GM20000 (cell line): ENCODE measurements at regions not wholly inside any gene's neighbourhood (a gene's known extent, or its start where the extent isn't known, plus 50 kb on each side); places are given as distances from the start of the nearest gene placed in this dataset.

Experiments
- DNase-seq: peaks from one replicate; pipeline ENCODE4 v3.0.0; 2012; ENCODE audit warnings: low spot score
- CTCF ChIP-seq: IDR thresholded peaks from 2 replicates; pipeline ENCODE4 v1.5.1; 2012; ENCODE audit warnings: mild to moderate bottlenecking, control low read depth; ENCODE audit errors: extremely low read depth, missing control alignments

DNA sequence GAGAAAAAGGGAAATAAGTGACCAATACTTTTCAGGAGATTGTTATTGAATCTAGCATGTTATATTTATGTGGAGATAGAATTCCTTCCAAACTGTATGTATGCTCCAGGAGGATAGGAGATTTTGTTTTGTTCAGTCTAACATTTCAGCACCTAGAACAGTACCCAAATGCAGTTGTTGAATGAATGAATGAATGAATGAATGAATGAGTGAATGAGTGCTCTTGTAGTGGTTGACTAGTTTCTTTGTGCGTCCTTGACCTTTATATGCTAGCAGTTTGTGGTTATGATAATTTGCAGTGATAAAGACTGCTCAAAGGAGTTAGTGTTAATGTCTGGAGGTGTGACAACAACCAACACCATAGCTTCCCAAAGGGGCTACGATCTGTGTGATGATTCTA, 663.5 kb upstream of the GOT2 start:
- TF ChIP-seq CTCF = no peak

DNA sequence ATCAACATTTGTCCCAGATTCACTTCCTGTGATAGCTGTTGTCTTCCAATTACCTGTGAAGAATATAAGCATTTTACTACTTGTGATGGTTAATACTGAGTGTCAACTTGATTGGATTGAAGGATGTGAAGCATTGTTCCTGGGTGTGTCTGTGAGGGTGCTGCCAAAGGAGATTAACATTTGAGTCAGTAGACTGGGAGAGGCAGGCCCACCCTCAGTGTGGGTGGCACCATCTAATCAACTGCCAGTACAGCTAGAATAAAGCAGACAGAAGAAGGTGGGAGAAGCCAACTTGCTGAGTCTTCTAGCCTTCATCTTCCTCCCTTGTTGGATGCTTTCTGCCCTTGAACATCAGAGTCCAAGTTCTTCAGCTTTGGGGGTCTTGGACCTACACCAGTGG, 660.4 kb upstream of the GOT2 start:
- no peak for TF ChIP-seq CTCF
- DNase-seq = no peak

More for the DNA sequence above, 663.5 kb upstream of the GOT2 start:
- DNase-seq = no peak

DNA sequence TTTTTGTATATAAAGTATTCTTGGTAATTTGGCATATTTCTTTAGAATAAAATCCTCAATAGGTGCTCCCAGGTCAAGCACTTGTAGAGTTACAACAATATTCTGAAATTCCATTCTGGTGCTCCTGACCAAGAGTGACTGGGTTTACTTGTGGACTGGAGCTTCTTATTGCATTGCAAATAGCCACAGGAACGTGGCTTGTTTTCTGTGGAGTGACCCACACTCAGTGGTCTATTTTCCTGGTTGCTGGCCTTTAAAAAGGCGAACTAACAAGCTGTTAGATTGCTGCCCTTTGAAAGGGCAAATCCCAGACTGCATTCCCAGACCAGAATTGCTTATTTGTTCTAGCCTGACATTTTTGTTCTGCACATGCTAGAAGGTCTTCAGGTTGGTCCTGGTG, 658.8 kb upstream of the GOT2 start:
- DNase-seq = no peak
- no peak for TF ChIP-seq CTCF

DNA sequence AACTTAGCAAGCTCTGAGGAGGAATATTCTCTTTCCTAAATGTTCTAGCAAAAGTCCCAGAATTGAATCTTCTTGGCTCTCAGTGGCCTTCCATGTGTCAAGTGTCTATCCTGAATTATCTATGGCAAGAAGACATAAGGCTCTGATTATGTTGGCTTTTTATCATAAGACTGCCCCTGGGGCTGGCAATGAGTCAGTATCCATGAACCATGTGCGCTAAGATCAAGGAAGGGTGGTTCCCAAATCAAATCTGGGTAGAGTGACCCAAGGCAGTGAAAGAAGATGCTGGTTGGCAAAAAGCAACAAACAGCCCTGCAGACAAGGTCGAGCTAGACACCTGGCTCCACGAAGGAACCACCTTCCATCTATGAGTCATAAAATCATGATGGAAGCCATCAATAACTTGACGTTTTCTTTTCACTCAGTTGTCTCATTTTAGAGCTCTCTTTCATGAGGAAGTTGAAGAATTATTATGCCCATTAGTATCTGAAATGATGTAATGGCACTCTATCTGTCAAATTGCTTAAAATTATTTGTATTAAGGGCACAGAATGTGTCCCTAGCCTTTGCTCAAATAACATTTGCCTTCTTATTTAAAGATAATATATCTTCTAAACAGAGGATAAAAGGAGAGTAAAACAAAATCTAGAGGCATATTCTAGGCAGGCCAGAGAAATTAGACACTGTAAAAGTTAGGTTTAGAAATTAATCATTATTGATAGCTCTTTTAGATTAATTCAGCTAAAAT, 657.7 kb upstream of the GOT2 start:
- no peak for TF ChIP-seq CTCF
- no peak for DNase-seq

- no peak for TF ChIP-seq CTCF
- no peak for DNase-seq
Measured at GRCh38 chr16:59385959-59386358, 651.8 kb upstream of the GOT2 start.

- DNase-seq = no peak
- TF ChIP-seq CTCF = no peak
Measured at GRCh38 chr16:59385491-59385890, 651.4 kb upstream of the GOT2 start.

DNA sequence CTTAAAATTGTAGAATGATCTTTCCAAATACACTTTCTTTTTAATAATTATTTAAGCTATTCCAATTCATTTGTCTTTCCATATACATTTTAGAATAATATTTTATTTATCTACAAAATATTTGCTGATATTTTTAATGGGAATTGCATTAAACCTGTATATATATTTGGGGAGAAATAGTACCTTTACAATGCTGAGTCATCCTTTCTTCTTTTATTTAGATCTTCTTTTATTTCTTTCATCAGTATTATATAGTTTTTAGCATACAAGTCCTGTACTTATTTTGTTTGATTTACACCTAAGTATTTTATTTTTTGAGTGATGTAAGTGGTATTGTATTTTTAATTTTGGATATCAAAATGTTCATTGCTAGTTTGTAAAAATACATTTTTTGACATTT, 639.5 kb upstream of the GOT2 start:
- DNase-seq = no peak

More for the DNA sequence above, 639.5 kb upstream of the GOT2 start:
- no peak for TF ChIP-seq CTCF
